Left colon (tissue), 2 donors: ENCODE measurements at regions not wholly inside any gene's neighbourhood (a gene's known extent, or its start where the extent isn't known, plus 50 kb on each side); places are given as distances from the start of the nearest gene placed in this dataset.

ENCODE experiments used
- ATAC-seq: fragments of 200-7000 bp; cut with Tn5 transposase; one replicate; pipeline ENCODE4 v1.9.1; 2020; ENCODE audit warnings: mild to moderate bottlenecking, moderate library complexity
- DNase-seq, 2 donors: peaks; one replicate each; pipeline ENCODE4 v3.0.0-alpha.2; 2020
- intact Hi-C, 2 donors: fragments of 100-400 bp; cut with DNase I in 1 of 2; cut with micrococcal nuclease in 1 of 2; formaldehyde crosslinking; loops; one replicate each; pipeline versions ENCODE4 v1.11.2 to v1.14.0; 2022; cut with DNase I, micrococcal nuclease
- donor health status: DM: no; HTN: no; CAD: no.
- donor health status: DM: yes; HTN: yes; CAD: no.

DNA sequence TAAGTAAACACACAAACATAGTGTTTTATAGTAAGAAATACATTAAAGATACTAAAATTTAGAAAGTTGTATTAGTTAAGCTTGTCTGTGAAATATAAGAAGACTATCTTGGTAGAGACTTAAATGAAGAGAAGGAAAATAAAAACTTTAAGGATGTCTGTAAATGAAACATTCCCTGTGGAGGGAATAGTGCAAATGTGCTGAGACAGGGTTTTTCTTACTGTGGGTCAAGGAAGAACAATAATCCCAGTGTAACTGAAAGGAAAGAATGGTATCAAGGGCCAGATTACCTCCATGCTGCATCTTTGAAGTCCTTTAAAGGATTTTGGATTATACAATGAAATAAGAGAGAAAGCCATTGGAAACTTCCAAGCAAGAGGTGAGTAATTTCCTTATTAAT is 547.5 kb upstream of the PCDH15 start:
- ATAC-seq = no peak
- no peak for DNase-seq
- intact Hi-C loops = no loop called here

DNA sequence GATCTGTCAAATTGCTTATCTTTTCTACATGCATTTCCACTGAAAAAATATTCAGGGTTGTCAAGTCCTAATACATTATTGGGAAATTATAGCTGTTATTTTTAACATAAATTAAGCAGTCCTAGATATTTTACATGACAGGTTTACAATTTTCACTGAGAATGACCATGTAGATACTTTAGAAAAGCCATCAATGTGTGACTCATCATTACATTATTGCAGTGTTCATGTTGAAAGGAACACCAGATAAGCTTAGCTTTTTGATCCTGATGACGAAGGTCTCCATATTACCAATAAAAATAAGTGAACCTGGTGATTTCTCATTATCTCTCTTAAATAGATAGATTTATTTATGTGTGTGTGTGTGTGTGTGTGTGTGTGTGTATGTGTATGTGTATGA is 529.5 kb upstream of the PCDH15 start:
- intact Hi-C loops = no loop called here
- ATAC-seq = no peak
- DNase-seq = no peak

DNA sequence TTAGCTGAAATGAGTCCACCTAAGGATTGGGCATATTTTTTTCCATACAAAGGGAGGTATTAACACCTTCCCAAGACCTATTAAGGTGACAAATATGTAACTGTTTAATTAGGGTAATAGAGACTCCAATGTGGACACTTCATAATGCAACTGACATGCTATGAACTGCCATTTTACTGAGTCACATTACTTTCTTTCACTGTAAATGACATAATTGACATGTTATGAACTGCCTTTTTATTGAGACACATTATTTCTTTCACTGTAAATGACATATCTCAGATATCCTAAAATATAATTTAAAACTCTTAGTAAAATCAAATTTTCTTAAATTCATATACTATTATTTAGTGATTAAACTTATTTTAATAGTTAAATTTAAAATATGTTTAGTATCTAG is 528.8 kb upstream of the PCDH15 start:
- no peak for ATAC-seq
- DNase-seq = no peak
- intact Hi-C loops = no loop called here

DNA sequence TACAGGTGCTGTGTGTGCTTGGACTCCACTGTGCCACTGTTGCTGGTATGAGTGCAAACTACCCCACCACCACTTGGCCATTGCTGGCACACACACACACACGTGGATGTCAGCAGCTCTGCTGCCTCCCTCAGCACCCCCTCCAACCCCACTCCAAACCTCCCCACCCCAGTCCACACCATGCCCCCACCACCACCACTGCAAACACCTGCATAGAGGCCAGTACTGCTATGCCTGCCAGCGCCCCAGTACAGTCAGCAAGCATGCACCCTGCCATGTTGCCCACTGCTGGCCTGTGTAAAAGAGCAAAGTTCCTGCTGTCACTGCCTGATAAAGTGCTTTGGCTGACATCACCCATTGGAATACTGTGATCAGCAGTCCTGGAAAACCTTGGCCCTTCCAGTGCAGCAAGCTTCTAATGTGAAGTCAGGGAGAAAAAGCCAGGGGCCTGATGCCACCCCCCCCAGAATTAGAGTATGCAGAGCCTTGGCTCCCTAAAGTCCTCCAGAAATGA is 519.2 kb upstream of the PCDH15 start:
- intact Hi-C loops = no loop called here
- DNase-seq (no peak), ATAC-seq (no peak)

DNA sequence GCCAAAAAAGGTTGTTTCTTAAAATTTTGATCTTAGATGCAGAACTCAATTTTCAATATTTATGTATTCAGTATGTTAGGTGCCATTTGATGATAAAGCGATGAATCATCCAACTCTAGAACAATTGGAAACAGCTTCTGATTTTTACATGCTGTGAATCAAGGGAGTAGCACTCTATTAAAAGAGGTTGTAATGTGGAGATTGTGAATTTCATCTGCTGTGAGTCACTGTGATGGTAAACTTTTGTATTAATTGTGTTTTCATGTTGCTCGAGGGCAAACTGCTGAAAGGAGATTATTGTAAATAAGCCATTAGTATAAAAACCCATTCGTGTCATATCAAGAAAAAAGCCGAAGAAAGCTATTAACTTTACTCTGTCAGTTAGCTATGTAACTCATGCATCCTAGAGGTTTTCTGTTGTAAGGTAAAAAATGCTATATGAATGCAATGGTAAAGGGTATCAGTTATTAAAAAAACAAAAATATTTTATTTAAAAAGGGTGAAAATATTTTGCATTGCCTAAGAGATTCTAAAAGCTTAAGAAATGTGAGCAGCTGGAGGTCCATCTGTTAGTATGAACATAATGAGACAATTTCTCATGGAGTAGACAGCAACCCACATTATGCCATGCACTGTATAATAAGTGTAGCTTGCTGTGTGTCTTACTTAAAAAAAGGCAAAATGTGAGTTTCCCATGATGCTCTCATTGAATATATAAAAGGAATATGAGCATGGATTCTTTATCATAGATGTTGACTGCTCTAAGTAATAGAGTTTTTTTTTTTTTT is 511.0 kb upstream of the PCDH15 start:
- intact Hi-C loops = no loop called here
- no peak for ATAC-seq
- no peak for DNase-seq

DNA sequence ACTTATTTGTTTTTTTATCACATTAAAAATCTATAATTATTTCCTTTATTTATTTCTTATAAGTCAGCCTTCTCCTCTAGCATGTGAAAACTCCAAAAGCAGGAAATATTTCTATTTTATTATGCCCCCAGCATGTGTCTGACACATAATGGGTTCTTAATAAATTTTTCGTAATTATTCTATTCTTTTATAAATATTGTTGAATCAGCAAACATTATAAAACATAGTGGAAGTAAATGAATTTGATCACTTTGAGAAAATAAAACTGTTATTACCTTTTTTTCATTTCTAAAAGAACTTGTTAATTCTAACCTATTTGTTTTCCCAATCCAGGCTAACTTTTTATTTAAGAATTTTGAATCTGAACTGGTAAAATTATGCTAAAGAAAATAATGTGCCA is 509.1 kb upstream of the PCDH15 start:
- no peak for ATAC-seq
- intact Hi-C loops = no loop called here
- DNase-seq = no peak

DNA sequence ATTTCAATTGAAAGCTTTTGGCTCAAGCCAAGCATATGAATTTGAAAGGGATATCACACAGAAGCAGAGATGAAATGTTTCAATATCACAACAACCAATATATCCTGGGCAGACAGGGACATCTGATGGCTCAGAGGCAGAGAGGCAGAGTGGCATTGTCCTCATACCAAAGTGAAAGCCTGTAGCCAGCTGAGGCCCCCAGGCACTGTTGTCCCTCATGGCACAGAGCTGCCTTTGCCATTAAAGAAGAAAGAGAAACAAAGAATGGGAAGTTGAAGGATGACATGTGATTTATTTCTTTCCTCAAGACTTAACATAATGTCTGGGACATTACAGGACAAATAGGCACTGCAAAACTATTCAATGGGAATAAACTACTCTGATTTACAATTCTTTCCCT is 504.3 kb upstream of the PCDH15 start:
- no peak for ATAC-seq
- intact Hi-C loops = no loop called here

DNA sequence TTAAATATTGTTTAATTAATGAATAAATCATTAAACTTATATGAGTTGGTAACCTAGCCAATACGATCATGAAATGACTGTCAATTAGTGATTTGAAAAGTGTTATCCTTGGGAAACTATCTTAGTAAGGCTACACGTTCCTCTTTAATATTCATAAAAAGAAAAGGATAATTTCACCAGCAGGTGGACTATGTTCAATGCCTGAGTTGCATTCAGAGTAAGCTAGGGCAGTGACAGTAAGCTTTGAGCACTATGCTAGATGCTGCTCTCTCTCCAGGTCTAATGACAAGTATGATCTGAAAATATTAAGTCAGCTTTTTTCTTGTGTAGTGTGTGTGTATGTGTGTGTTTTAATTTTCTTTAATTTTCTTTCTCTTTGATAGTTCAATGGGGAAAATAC is 486.3 kb upstream of the PCDH15 start:
- ATAC-seq (no peak), DNase-seq (no peak)
- intact Hi-C loops = no loop called here

More for the DNA sequence above, 504.3 kb upstream of the PCDH15 start:
- no peak for DNase-seq

DNA sequence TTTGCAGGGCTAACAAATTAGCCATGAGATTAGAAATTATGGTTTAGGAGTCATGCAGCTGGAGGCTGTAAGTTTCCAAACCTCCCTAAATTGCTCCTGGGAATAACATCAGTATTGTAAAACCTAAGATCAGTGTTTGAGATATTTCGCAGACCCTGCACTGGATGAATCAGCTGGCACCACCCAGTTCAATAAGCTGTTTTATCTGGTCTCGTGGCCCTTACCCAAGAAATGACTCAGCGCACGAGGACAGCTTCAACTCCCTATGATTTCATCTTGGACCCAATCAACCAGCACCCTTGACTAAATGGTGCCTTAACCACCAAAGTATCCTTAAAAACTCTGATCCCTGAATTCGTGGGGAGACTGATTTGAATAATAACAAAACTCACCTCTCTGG is 482.0 kb upstream of the PCDH15 start:
- intact Hi-C loops = no loop called here
- no peak for DNase-seq
- no peak for ATAC-seq

DNA sequence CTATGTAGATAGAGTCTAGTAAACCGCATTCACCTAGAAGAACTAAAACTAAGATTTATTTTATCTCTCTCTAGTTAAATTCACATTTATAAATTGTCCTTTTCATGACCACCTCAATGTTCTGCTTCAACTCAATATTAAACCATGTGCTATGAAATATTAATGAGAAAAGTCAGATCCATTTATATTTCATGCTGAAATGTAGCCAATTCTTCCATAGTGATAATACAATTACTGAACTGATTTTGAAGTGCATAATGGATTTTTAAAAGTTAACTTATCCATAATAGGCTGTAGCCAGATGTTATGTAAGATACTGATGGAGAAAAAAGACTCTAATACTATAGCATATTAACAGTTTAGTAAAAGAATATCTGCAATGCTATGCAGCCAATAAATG is 479.7 kb upstream of the PCDH15 start:
- ATAC-seq = no peak
- intact Hi-C loops = no loop called here

DNA sequence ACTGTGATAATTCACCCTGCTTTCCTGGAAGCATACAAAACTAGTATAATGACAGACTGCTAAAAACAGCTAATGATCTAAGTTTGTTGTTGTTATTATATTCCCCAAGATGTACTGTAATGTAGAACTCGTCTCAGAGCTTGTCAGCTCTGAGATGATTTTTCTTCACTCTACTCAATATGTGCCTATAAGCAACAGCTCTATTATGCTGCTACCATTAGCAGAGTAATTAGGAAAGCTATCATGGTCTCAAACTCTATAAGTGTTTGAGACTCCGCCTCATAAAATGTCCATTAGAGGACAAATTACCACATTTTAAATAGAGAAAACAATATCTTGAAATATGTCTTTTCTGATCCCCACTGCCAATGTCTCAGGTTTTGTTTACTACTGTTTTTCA is 476.5 kb upstream of the PCDH15 start:
- DNase-seq (no peak), ATAC-seq (no peak)
- intact Hi-C loops = no loop called here

More for the DNA sequence above, 479.7 kb upstream of the PCDH15 start:
- DNase-seq = no peak

DNA sequence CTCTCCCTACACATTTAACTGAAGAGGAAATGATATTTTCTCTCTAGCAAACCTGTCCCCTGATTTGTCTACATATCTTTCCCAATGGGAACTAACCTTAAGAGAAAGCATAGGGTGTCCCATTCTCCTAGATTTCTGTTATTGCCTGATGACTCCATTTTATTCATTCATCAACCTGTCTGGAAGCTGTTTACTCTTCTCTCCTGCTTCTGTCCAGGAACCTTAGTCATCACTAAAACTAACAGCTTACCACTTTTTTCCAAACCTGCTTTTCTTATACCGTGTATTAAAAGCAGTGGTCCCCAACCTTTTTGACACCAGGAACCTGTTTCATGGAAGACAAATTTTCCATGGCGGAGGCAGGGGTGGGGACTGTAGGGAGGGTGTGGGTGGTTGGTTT is 473.3 kb upstream of the PCDH15 start:
- DNase-seq (no peak), ATAC-seq (no peak)
- intact Hi-C loops = no loop called here

DNA sequence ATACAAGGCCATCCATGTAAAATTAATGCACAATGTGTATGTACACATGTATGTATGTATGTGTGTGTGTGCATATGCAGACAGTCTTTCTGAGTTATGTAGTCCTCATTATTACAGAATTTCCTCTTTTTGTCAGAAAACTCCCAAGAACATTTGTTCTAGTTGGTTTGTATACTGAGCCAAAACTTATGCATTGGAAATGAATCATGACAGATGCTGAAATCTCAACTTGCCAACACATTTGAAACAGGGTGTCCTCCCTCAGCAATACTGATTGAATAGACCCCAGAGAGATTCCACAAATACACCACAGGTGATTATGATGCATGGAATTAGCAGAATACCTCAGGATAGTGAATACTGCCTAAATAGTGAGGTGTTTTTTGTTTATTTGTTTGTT is 472.9 kb upstream of the PCDH15 start:
- ATAC-seq (no peak), DNase-seq (no peak)
- intact Hi-C loops = no loop called here

DNA sequence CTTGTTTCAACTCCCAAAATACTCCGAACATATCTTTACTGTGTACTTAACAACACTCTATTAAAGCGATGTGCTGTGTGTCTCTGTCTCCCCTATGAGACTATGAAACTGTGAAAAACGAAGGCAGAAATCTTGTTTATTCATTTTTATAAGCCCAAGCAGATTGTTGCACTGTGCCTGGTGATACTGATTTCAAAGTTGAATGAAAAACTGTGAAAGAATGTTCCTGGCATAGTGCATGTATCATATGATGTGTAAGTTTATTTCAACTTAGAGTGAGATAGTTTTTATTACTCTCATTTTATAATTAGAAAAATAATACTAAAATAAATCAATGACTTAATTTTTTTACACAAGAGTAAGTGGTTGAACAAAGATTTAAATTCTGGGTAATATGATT is 471.9 kb upstream of the PCDH15 start:
- ATAC-seq (no peak), DNase-seq (no peak)
- intact Hi-C loops = no loop called here

DNA sequence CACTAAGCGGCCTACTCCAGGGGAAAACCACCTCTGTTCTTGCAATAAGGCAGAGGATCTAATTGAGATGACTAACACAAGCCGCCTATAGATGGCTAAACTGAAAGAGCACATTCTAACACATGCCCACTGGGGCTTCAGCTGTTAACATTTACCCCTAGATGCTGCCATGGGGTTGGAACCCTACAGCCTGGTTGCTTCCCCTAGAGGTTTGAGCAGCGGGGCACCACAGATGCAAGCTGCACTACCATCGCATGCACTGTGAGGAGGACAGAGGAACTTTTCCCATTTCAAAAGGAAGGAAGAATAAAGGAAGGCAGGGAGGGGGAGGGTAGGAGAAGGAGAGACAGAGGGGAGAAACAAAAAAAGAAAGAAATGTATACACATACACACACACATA is 465.8 kb upstream of the PCDH15 start:
- intact Hi-C loops = no loop called here
- ATAC-seq (no peak), DNase-seq (no peak)

DNA sequence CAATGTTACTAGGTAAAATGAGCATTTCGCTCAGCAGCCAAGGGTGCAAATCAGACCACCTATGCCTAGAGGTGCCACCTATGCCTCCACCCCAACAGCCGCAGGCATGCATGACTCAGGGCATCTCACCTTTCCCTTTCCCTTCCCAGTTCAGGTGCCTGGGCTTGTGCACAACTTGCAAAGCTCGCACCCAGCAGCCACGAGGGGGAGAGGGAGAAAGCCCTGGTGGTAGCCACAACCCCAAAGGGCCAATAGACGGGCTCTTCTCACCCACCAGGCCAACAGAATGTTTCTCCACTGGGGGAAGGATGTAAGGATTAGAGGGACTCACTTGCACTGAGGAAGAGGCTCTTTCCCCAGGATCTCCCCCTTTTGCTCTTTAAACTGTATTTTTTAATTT is 462.3 kb upstream of the PCDH15 start:
- ATAC-seq = no peak
- intact Hi-C loops = no loop called here
- no peak for DNase-seq

DNA sequence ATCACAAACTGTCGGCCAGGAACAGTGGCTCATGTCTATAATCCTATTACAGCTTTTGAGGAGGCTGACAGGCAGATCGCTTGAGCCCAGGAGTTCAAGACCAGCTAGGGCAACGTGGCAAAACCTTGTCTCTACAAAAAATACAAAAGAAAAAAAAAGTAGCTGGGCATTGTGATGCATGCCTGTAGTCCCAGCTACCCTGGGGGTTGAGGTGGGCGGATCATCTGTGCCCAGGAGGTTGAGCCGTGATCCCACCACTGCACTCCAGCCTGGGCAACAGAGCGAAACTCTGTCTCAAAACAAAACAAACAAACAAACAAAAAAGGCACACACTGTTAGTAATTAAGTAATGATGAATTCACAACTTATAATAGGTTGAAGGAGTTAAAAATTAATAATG is 441.5 kb upstream of the PCDH15 start:
- DNase-seq (no peak), ATAC-seq (no peak)
- intact Hi-C loops = no loop called here

DNA sequence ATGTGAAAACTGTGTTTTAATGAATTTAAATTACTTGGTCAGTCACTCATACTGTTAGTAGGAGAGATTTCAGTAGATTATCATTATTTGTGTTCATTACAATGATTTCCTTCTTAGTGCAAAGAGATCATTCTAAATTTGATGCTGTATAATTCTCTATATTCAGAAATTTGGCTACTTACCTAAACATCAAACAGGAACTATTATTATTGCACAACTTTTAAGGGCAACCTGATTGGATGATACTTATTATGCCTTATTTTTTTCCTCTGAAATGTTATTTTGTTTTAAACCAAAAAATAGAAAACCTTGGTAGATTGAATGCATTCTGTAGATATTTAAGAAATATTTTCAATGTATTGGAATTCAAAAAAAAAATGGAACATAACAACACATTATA is 436.4 kb upstream of the PCDH15 start:
- ATAC-seq (no peak), DNase-seq (no peak)
- intact Hi-C loops = no loop called here

DNA sequence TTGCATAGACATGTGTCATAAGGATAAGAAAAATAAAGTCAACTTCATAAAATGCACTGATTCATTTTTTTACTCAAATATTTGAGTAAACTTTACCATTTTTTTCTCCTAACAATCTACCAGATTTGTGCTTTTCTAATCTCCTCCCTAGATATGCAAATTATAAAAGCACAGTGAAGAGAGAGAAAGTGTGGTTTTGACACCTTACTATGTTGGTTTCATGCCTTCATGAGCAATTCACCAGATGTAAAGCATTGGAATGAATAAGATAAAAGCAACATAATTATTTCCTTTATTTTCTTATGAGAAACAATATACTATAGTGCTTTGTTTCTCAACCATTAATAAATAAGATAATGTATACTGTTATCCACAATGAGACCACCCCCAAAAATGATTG is 432.5 kb upstream of the PCDH15 start:
- ATAC-seq (no peak), DNase-seq (no peak)
- intact Hi-C loops = no loop called here

DNA sequence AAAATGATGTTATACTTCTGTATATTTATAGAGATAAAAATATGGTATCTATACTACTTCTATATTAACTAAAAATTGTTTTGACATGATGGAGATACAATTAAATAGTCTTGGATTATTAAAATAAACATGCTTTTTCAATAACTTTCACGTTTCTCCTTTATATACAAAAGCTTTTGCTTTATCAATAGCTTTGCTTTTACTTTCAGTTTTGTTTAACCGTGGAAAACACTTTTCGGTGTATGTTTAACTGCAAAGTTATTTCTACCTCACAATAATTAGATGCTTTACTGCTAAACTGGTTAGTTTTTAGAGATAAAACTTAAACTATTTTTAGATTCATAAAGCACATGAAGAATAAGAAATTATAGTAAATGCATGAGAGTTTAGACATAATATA is 432.1 kb upstream of the PCDH15 start:
- no peak for DNase-seq
- intact Hi-C loops = no loop called here
- ATAC-seq = no peak

DNA sequence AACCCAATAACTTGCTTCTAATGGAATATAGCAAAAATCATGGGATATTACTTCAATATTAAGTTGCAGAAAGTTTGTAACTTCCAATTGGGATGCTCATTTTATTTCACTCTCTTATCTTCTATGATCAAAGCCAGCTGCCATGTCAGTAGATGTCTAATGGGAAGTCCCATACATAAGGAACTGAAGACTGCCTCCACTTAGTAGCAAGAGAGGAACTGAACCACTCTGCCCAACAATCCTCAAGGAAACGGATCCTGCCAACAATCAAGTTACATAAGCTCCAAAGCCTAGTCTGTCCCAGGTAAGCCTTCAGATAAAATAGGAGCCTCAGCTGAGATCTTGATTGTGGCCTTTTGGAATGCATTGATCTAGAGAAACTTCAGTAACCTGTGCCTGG is 431.5 kb upstream of the PCDH15 start:
- no peak for ATAC-seq
- intact Hi-C loops = no loop called here
- no peak for DNase-seq
